Type B pancreatic cell (in vitro differentiated cells): ENCODE measurements at regions not wholly inside any gene's neighbourhood (a gene's known extent, or its start where the extent isn't known, plus 50 kb on each side); places are given as distances from the start of the nearest gene placed in this dataset.
A peak's percentile ranks its signal among the peaks of the same experiment; 100 is the strongest.
"Not testable (repeated sequence)": the region's sequence is repeated elsewhere in the genome, so short reads cannot be mapped to it uniquely, and the experiment has no call there.

Experiments
- DNase-seq: peaks from one replicate; pipeline ENCODE4 v3.0.0; 2021; ENCODE audit warnings: mixed read lengths; ENCODE audit not compliant: unreplicated experiment; ENCODE audit errors: extremely low spot score
- H3K27ac Mint-ChIP-seq: 2 replicates; pipeline ENCODE4 v1.8.0; 2021; ENCODE audit warnings: mild to moderate bottlenecking, mixed read lengths
- H3K27me3 Mint-ChIP-seq: 2 replicates; pipeline ENCODE4 v1.8.0; 2021; ENCODE audit warnings: mixed read lengths
- H3K36me3 Mint-ChIP-seq: 2 replicates; pipeline ENCODE4 v1.8.0; 2021; ENCODE audit warnings: mixed read lengths
- H3K4me1 Mint-ChIP-seq: one replicate; pipeline ENCODE4 v1.8.0; 2021; ENCODE audit warnings: mixed read lengths; ENCODE audit not compliant: unreplicated experiment
- H3K4me3 Mint-ChIP-seq: 2 replicates; pipeline ENCODE4 v1.8.0; 2021; ENCODE audit warnings: mild to moderate bottlenecking, mixed read lengths
- H3K9me3 Mint-ChIP-seq: 2 replicates; pipeline ENCODE4 v1.8.0; 2021; ENCODE audit warnings: mixed read lengths
- CTCF ChIP-seq: fragments of 200-600 bp; sonication (generic); conservative IDR thresholded peaks from 2 replicates; pipeline ENCODE4 v1.5.0; 2021; ENCODE audit warnings: antibody characterized with exemption, mild to moderate bottlenecking

DNA sequence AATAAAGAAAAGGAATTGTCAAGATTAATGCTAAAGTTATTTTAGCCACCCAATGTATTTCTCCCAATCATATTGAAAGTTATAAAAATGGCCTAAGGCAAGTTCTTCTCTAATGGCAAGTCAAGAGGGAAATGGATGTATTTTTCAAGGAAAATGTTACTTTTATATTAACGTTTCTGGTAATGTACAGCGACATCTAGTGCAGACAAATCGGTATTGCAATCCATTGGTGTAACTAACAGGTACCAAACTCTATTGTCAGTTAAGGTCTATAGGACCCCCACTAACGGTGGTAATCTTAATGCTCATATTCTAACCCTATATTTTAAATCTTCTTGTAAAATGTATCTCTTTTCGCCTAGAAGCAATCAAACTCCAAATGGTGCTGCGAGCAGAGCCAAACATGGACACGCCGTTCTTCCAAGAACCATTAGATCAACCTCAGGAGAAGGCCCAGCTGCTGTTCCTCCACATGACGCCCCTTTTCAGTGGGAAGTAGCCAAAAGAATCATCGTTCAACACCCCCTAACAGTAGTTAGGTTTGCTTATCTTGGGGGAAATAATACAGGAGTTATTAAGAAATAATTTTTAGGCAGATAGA lies 98.5 kb upstream of the PABPC3 start:
- H3K27ac Mint-ChIP-seq: no peak overlapping the region
- peak; percentile 89 for TF ChIP-seq CTCF
- peaks cover 30% of the 10 kb centered on the region for H3K27me3 Mint-ChIP-seq
- H3K36me3 Mint-ChIP-seq: no peaks in the 10 kb centered on the region
- H3K4me1 Mint-ChIP-seq: no peaks in the 10 kb centered on the region
- H3K4me3 Mint-ChIP-seq: no peak overlapping the region
- no peak for DNase-seq
- H3K9me3 Mint-ChIP-seq: no peaks in the 10 kb centered on the region

- no peaks in the 10 kb centered on the region for H3K36me3 Mint-ChIP-seq
- H3K4me3 Mint-ChIP-seq: no peak overlapping the region
- no peak for TF ChIP-seq CTCF
- no peaks in the 10 kb centered on the region for H3K9me3 Mint-ChIP-seq
- H3K4me1 Mint-ChIP-seq: no peaks in the 10 kb centered on the region
- peaks cover 32% of the 10 kb centered on the region for H3K27me3 Mint-ChIP-seq
- no peak overlapping the region for H3K27ac Mint-ChIP-seq
- DNase-seq: no peak
Observed at GRCh38 chr13:24998433-24998832, 97.5 kb upstream of the PABPC3 start.

DNA sequence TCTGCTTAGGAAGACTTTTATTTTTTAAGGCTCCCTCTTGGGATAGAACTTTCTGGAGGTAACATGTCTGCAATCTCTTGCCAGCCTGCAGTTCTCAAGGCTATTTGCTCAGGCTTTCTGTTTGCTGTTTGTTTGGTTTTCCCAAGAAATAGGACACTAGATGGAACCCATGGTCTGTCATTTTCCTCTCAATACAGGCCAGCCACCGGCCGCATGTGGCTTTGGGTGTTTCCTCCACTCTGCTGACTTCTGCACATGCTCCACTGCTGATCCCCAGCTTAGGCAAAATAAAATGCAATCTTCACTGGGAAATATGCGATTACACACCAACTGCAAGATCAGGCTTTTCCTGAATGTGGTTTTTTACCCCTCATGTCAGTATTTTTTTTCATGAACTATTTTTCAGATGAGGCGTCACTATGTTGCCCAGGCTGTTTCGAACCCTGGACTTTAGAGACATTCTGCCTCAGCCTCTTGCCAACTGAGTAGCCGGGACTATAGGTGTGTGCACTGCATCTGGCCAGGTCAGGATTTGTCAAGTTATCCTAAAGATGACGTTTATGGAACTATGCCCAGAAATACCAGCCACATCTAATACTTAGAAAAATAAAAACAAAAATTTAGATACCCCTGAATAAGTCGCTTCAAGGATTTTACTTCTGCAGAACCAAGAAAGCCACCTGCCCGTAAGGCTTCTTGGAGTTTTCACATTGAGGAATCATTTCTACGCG lies 94.3 kb upstream of the PABPC3 start:
- Mint-ChIP-seq H3K9me3 (no peaks in the 10 kb centered on the region), H3K27me3 (peaks cover 28% of the 10 kb centered on the region), H3K4me3 (no peak overlapping the region), H3K27ac (peak overlapping the region; percentile 72), H3K36me3 (no peaks in the 10 kb centered on the region), H3K4me1 (no peaks in the 10 kb centered on the region)
- no peak for TF ChIP-seq CTCF
- no peak for DNase-seq

GRCh38 chr13:25002311-25002710 lies 93.6 kb upstream of the PABPC3 start:
- peak overlapping the region; percentile 20 for H3K4me3 Mint-ChIP-seq
- H3K27ac Mint-ChIP-seq: peak overlapping the region; percentile 72
- not testable (repeated sequence) for H3K36me3 Mint-ChIP-seq, H3K9me3 Mint-ChIP-seq, DNase-seq, H3K4me1 Mint-ChIP-seq
- H3K27me3 Mint-ChIP-seq: peaks cover 26% of the 10 kb centered on the region

DNA sequence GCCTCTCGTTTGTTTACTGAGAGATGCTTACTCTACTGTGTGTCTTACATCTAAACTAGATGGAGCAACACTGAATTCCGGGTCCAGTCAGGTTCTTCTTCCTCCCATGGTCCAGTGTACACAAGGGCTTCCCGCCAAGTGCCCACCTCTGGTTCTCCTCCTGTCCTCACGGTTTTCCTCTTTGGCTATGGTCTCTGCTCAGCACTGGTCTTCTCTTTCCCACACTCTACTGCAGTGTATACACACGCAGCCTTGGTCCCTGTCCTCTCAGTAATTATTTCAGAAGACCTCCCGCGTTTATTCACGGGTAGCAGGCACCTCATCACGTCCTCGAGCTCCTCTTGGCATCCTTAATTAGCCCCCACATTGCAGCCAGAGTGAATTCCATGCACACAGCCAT lies 91.4 kb upstream of the PABPC3 start:
- H3K9me3 Mint-ChIP-seq, DNase-seq, H3K27ac Mint-ChIP-seq, H3K36me3 Mint-ChIP-seq, H3K4me1 Mint-ChIP-seq, H3K4me3 Mint-ChIP-seq: not testable (repeated sequence)
- peaks cover 31% of the 10 kb centered on the region for H3K27me3 Mint-ChIP-seq

DNA sequence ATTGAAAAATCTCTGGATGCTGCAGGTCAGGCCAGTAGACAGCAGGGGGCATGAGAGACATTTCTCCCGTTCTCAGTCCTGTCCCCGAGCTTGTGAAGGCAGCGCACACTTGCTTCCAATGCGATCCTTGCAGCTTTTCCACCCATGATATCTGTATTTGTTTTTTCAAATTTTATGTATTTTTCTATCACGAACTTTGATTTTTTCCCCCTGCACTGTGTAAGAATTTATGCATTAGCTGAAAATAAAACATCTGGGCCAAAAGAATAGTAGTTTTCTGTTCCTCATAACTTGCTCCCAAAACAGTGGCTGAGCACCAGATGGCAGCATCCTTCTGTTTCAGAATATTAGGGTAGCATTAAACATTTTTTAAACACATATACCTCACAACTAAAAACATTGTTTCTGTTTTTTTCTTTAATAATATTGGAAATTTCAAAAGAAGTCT lies 90.9 kb upstream of the PABPC3 start:
- H3K4me1 Mint-ChIP-seq, DNase-seq, H3K9me3 Mint-ChIP-seq, H3K36me3 Mint-ChIP-seq, H3K27ac Mint-ChIP-seq: not testable (repeated sequence)
- Mint-ChIP-seq H3K27me3 (peaks cover 30% of the 10 kb centered on the region), H3K4me3 (peak overlapping the region; percentile 26)
- TF ChIP-seq CTCF: peak; percentile 63

DNA sequence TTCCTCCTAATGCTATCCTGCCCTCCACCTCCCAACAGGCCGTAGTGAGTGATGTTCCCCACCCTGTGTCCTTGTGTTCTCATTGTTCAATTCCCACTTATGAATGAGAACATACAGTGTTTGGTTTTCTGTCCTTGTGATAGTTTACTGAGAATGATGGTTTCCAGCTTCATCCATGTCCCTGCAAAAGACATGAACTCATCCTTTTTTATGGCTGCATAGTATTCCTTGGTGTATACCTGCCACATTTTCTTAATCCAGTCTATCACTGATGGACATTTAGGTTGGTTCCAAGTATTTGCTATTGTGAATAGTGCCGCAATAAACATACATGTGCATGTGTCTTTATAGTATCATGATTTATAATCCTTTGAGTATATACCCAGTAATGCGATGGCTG lies 88.5 kb upstream of the PABPC3 start:
- H3K36me3 Mint-ChIP-seq, H3K4me3 Mint-ChIP-seq, H3K4me1 Mint-ChIP-seq, H3K9me3 Mint-ChIP-seq, H3K27ac Mint-ChIP-seq, DNase-seq: not testable (repeated sequence)
- peaks cover 33% of the 10 kb centered on the region for H3K27me3 Mint-ChIP-seq

DNA sequence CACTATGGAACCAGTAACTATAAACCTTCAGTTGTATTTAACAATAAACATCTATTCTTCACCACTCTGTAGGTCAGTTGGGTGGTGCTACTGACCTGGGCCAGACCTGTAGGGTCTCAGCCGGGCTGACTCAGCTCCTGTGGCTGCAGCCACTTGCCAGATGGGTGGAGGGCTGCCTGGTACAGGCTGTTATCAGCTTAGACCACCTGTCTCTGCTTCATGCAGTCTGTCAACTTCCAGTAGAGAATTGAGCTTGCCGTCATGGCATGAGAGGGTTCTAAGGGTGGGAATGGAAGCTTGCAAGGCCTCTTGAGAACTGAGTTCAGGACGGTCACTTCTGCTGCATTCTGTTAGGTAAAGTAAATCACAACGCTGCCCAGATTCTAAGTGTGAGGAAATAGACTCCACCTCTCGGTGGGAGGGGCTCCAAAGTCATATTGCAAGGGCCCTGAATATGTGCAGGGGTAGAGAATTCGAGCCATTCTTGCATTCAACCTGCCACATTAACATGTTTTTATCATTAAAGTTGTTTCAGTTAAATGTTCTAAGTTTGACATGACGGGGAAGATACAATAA lies 81.5 kb upstream of the PABPC3 start:
- not testable (repeated sequence) for H3K27ac Mint-ChIP-seq, H3K9me3 Mint-ChIP-seq, H3K36me3 Mint-ChIP-seq, H3K4me1 Mint-ChIP-seq, H3K4me3 Mint-ChIP-seq, DNase-seq
- H3K27me3 Mint-ChIP-seq: peaks cover 61% of the 10 kb centered on the region

DNA sequence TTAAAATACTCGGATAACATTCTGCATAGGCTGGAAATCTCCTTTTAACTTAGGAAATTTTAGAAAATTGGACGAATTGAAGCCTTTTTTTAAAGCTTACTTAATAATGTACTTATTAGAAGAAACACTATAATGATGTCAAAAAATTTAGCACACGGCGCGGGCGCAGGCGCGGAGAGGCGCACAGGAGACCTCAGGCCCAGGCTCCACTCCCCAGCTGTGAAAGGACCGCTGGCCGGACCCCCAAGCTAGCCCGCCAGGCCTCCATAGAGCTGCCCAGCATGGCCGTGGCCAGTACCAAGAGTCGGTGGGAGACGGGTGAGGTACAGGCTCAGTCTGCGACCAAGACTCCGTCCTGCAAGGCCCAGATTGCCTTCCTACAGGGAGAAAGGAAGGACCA lies 78.8 kb upstream of the PABPC3 start:
- Mint-ChIP-seq H3K4me3 (peak overlapping the region; percentile 82), H3K27me3 (peaks cover 75% of the 10 kb centered on the region)
- H3K36me3 Mint-ChIP-seq, DNase-seq, H3K27ac Mint-ChIP-seq, H3K4me1 Mint-ChIP-seq, H3K9me3 Mint-ChIP-seq: not testable (repeated sequence)
